ENCODE measurements at regions not wholly inside any gene's neighbourhood (a gene's known extent, or its start where the extent isn't known, plus 50 kb on each side); places are given as distances from the start of the nearest gene placed in this dataset.

GRCh38 chr15:69656271-69657030 is 203.8 kb downstream of the RPLP1 start:
- DNase-seq (ENCODE audit: low read depth) = no peak

- DNase-seq (ENCODE audit: low read depth) = no peak
These were observed 205.0 kb downstream of the RPLP1 start for GRCh38 chr15:69657626-69658025.

GRCh38 chr15:69658411-69658945 is 205.9 kb downstream of the RPLP1 start:
- DNase-seq (ENCODE audit: low read depth) = no peak

- no peak for DNase-seq (ENCODE audit: low read depth)
These were observed 206.9 kb downstream of the RPLP1 start for GRCh38 chr15:69659454-69660050.

GRCh38 chr15:69660114-69660513 is 207.5 kb downstream of the RPLP1 start:
- DNase-seq (ENCODE audit: low read depth) = no peak

- DNase-seq (ENCODE audit: low read depth) = no peak
These were observed 208.2 kb downstream of the RPLP1 start for GRCh38 chr15:69660658-69661405.

- no peak for DNase-seq (ENCODE audit: low read depth)
These were observed 208.8 kb downstream of the RPLP1 start for GRCh38 chr15:69661446-69661845.

- DNase-seq (ENCODE audit: low read depth) = no peak
These were observed 209.4 kb downstream of the RPLP1 start for GRCh38 chr15:69661871-69662644.

GRCh38 chr15:69662645-69663000 is 210.0 kb downstream of the RPLP1 start:
- no peak for DNase-seq (ENCODE audit: low read depth)

- DNase-seq (ENCODE audit: low read depth) = no peak
These were observed 210.8 kb downstream of the RPLP1 start for GRCh38 chr15:69663441-69663840.

GRCh38 chr15:69663982-69664381 is 211.4 kb downstream of the RPLP1 start:
- no peak for DNase-seq (ENCODE audit: low read depth)

GRCh38 chr15:69664572-69665571 is 212.3 kb downstream of the RPLP1 start:
- DNase-seq (ENCODE audit: low read depth) = no peak

- DNase-seq (ENCODE audit: low read depth) = no peak
These were observed 213.1 kb downstream of the RPLP1 start for GRCh38 chr15:69665641-69666111.

GRCh38 chr15:69666441-69666882 is 213.8 kb downstream of the RPLP1 start:
- no peak for DNase-seq (ENCODE audit: low read depth)

GRCh38 chr15:69666921-69667811 is 214.5 kb downstream of the RPLP1 start:
- no peak for DNase-seq (ENCODE audit: low read depth)

- no peak for DNase-seq (ENCODE audit: low read depth)
These were observed 215.6 kb downstream of the RPLP1 start for GRCh38 chr15:69668039-69668705.

- DNase-seq (ENCODE audit: low read depth) = no peak
These were observed 216.3 kb downstream of the RPLP1 start for GRCh38 chr15:69668963-69669362.

- no peak for DNase-seq (ENCODE audit: low read depth)
These were observed 216.8 kb downstream of the RPLP1 start for GRCh38 chr15:69669446-69669845.
